ENCODE measurements at regions not wholly inside any gene's neighbourhood (a gene's known extent, or its start where the extent isn't known, plus 50 kb on each side); places are given as distances from the start of the nearest gene placed in this dataset.

- Mint-ChIP-seq H3K36me3 (ENCODE audit: low read depth) (no peaks in the 10 kb centered on the region), H3K4me1 (peaks cover under 1% of the 10 kb centered on the region; the same call in 1 of the 3 replicates), H3K4me3 (no peak overlapping the region), H3K27ac (no peak overlapping the region), H3K27me3 (ENCODE audit: insufficient read depth, low read depth, poor library complexity) (no peaks in the 10 kb centered on the region), H3K9me3 (no peaks in the 10 kb centered on the region)
- Histone ChIP-seq H3K4me1 (ENCODE audit: insufficient read depth) (no peaks in the 10 kb centered on the region), H3K4me2 (no peak overlapping the region), H3K9me2 (ENCODE audit: insufficient read depth) (no peaks in the 10 kb centered on the region), H3K27ac (ENCODE audit: low read depth) (no peak overlapping the region), H3K36me3 (ENCODE audit: insufficient read depth) (no peaks in the 10 kb centered on the region), H3K27me3 (ENCODE audit: insufficient read depth) (no peaks in the 10 kb centered on the region), H3K79me2 (replicated peaks; ENCODE audit: insufficient read depth) (no peaks in the 10 kb centered on the region), H3F3A (replicated peaks; ENCODE audit: low read depth) (no peaks in the 10 kb centered on the region), H2AFZ (no peak overlapping the region), H3K4me3 (no peak overlapping the region), H4K20me1 (replicated peaks; ENCODE audit: insufficient read depth) (no peaks in the 10 kb centered on the region)
- ATAC-seq (no peak), DNase-seq (ENCODE audit: low spot score) (no peak)
- TF ChIP-seq POLR2AphosphoS5 (IDR thresholded peaks at IDR 0.05; ENCODE audit: low read depth) (no peak), REST (IDR thresholded peaks at IDR 0.05; ENCODE audit: unreplicated experiment) (no peak), EZH2phosphoT487 (IDR thresholded peaks at IDR 0.05; ENCODE audit: unreplicated experiment) (no peak), CREB1 (CRISPR knock-in tag; IDR thresholded peaks at IDR 0.05; ENCODE audit: low read depth) (no peak), ZNF331 (CRISPR knock-in tag; IDR thresholded peaks at IDR 0.05; ENCODE audit: low read depth) (no peak), STAT1 (IDR thresholded peaks at IDR 0.05; ENCODE audit: unreplicated experiment) (no peak), ETS1 (IDR thresholded peaks at IDR 0.05) (no peak), CTCF (conservative IDR thresholded peaks at IDR 0.05; ENCODE audit: low read depth in 2 of 2) (no peak), ZNF114 (CRISPR knock-in tag; IDR thresholded peaks at IDR 0.05) (no peak), NANOG (IDR thresholded peaks at IDR 0.05; ENCODE audit: borderline replicate concordance) (no peak), ZNF462 (CRISPR knock-in tag; IDR thresholded peaks at IDR 0.05) (no peak), JUNB (IDR thresholded peaks at IDR 0.05; ENCODE audit: unreplicated experiment) (no peak)
These were observed 50.2 kb upstream of the ATP1A1 start for GRCh38 chr1:116322752-116323405.
